Right lobe of liver (tissue), 6 donors: ENCODE measurements at regions not wholly inside any gene's neighbourhood (a gene's known extent, or its start where the extent isn't known, plus 50 kb on each side); places are given as distances from the start of the nearest gene placed in this dataset.

Experiments
- ATAC-seq, 4 donors: fragments of 200-7000 bp; cut with Tn5 transposase; one replicate each; pipeline ENCODE4 v1.9.1; 2020; ENCODE audit warnings: mild to moderate bottlenecking in 4 of 4, moderate library complexity in 4 of 4
- DNase-seq, 3 donors: peaks; one replicate each; pipeline ENCODE4 v3.0.0-alpha.2; 2020
- H3K27ac ChIP-seq, 3 donors: fragments of 200-600 bp; one replicate each; pipeline ENCODE4 v1.8.0; 2022
- H3K27me3 ChIP-seq, 2 donors: fragments of 200-600 bp; one replicate each; pipeline ENCODE4 v1.8.0; 2022
- H3K36me3 ChIP-seq, 4 donors: fragments of 200-600 bp; sonication (generic) in 1 of 4; one replicate each; pipeline versions ENCODE4 v1.5.1 to v1.8.0; 2017 to 2022; ENCODE audit warnings: control low read depth in 1 of 4
- H3K4me1 ChIP-seq, 4 donors: fragments of 200-600 bp; sonication (generic) in 1 of 4; one replicate each; pipeline versions ENCODE4 v1.5.1 to v1.8.0; 2017 to 2022; ENCODE audit warnings: control low read depth in 1 of 4
- H3K4me3 ChIP-seq, 3 donors: fragments of 200-600 bp; one replicate each; pipeline ENCODE4 v1.8.0; 2022
- H3K9me3 ChIP-seq, 4 donors: fragments of 200-600 bp; sonication (generic) in 1 of 4; one replicate each; pipeline versions ENCODE4 v1.5.1 to v1.8.0; 2017 to 2022; ENCODE audit warnings: control low read depth in 1 of 4
- POLR2A ChIP-seq: fragments of 450-650 bp; IDR thresholded peaks from one replicate; pipeline ENCODE4 v1.6.1; 2017; ENCODE audit warnings: antibody characterized with exemption, mild to moderate bottlenecking
- WGBS: methylation state at CpG from one replicate; pipeline ENCODE4 v1.1.6; 2018; ENCODE audit warnings: low coverage, low lambda C conversion rate; ENCODE audit not compliant: insufficient coverage; ENCODE audit errors: missing lambda C conversion rate; 5-methylcytosine and 5-hydroxymethylcytosine counted together
- intact Hi-C, 2 donors: fragments of 100-400 bp; cut with DNase I; formaldehyde crosslinking; loops; one replicate each; pipeline versions ENCODE4 v1.11.2 to v1.14.1; 2022
- TF ChIP-seq, protein P1 (sequence below), 4 donors: fragments of 200-600 bp in 3 of 4; fragments of 450-650 bp in 1 of 4; IDR thresholded peaks; one replicate each; pipeline versions ENCODE4 v1.5.1 to v1.8.0; 2016 to 2022; ENCODE audit warnings: antibody characterized with exemption in 4 of 4, mild to moderate bottlenecking in 2 of 4
- donor health status: DM: no; HTN: yes; CAD: no.
- donor health status: DM: no; HTN: no; CAD: no.
- donor health status: DM: no; HTN: no; CAD: no.
- donor health status: DM: no; HTN: yes; CAD: no.
- donor health status: DM: no; HTN: yes; CAD: no.

- no peaks in the 10 kb centered on the region for H3K27me3 ChIP-seq
- H3K4me3 ChIP-seq: no peak overlapping the region
- ATAC-seq (no peak), DNase-seq (no peak)
- H3K27ac ChIP-seq: no peak overlapping the region
- H3K4me1 ChIP-seq: no peaks in the 10 kb centered on the region
- 43% methylated on average over 4 of the region's 4 CpGs for whole genome bisulfite sequencing
- H3K36me3 ChIP-seq: no peaks in the 10 kb centered on the region
- intact Hi-C loops: no loop called here
- TF ChIP-seq, protein P1, sequence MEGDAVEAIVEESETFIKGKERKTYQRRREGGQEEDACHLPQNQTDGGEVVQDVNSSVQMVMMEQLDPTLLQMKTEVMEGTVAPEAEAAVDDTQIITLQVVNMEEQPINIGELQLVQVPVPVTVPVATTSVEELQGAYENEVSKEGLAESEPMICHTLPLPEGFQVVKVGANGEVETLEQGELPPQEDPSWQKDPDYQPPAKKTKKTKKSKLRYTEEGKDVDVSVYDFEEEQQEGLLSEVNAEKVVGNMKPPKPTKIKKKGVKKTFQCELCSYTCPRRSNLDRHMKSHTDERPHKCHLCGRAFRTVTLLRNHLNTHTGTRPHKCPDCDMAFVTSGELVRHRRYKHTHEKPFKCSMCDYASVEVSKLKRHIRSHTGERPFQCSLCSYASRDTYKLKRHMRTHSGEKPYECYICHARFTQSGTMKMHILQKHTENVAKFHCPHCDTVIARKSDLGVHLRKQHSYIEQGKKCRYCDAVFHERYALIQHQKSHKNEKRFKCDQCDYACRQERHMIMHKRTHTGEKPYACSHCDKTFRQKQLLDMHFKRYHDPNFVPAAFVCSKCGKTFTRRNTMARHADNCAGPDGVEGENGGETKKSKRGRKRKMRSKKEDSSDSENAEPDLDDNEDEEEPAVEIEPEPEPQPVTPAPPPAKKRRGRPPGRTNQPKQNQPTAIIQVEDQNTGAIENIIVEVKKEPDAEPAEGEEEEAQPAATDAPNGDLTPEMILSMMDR (IDR thresholded peaks at IDR 0.05): no peak
- no peak for TF ChIP-seq POLR2A
- no peaks in the 10 kb centered on the region for H3K9me3 ChIP-seq
Measured at GRCh38 chr11:104432526-104432925, 268.6 kb upstream of the PDGFD start.

GRCh38 chr11:104422324-104422944 lies 258.5 kb upstream of the PDGFD start:
- ATAC-seq (no peak), DNase-seq (peak in 1 of 3 donors; percentile 40)
- H3K27ac ChIP-seq: no peak overlapping the region
- TF ChIP-seq POLR2A: no peak
- TF ChIP-seq, protein P1 (IDR thresholded peaks at IDR 0.05): no peak
- no peaks in the 10 kb centered on the region for H3K4me1 ChIP-seq
- no peak overlapping the region for H3K4me3 ChIP-seq
- intact Hi-C loops: no loop called here
- no peaks in the 10 kb centered on the region for H3K36me3 ChIP-seq
- H3K9me3 ChIP-seq: no peaks in the 10 kb centered on the region
- WGBS: 35% methylated on average over 2 of the region's 23 CpGs
- H3K27me3 ChIP-seq: no peaks in the 10 kb centered on the region

- Histone ChIP-seq H3K36me3 (no peaks in the 10 kb centered on the region), H3K9me3 (no peaks in the 10 kb centered on the region), H3K4me1 (no peaks in the 10 kb centered on the region), H3K4me3 (no peak overlapping the region), H3K27me3 (no peaks in the 10 kb centered on the region), H3K27ac (no peak overlapping the region)
- TF ChIP-seq POLR2A: no peak
- TF ChIP-seq, protein P1 (IDR thresholded peaks at IDR 0.05): no peak
- intact Hi-C loops: no loop called here
- DNase-seq (no peak), ATAC-seq (no peak)
- WGBS: 18% methylated on average over 1 of the region's 2 CpGs
Measured at GRCh38 chr11:104410336-104410735, 246.4 kb upstream of the PDGFD start.

GRCh38 chr11:104408630-104409029 lies 244.7 kb upstream of the PDGFD start:
- no peak overlapping the region for H3K27ac ChIP-seq
- no peaks in the 10 kb centered on the region for H3K9me3 ChIP-seq
- TF ChIP-seq POLR2A: no peak
- TF ChIP-seq, protein P1 (IDR thresholded peaks at IDR 0.05): no peak
- H3K4me3 ChIP-seq: no peak overlapping the region
- ATAC-seq: no peak
- H3K36me3 ChIP-seq: no peaks in the 10 kb centered on the region
- WGBS: 17% methylated on average over 1 of the region's 1 CpG
- intact Hi-C loops: no loop called here
- DNase-seq: no peak
- no peaks in the 10 kb centered on the region for H3K27me3 ChIP-seq
- no peaks in the 10 kb centered on the region for H3K4me1 ChIP-seq

DNA sequence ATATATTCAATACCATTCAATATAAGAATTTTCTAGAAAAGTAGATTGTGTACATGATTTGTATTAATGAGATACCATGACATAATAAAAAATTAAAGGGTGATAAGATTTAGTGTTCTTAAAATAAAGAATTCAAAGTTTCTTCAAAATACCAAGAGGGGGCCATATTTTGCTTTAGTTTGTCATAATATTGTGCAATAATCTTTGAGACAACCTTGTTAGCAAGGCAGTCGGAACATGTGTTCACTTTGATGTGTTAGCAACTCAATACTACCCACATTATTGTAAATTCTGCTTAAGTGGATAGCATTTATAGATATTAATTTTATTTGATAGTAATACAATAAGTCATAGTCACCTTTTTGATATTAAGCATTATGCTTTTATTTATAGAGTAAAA lies 241.3 kb upstream of the PDGFD start:
- no peak for TF ChIP-seq POLR2A
- TF ChIP-seq, protein P1 (IDR thresholded peaks at IDR 0.05): no peak
- no peaks in the 10 kb centered on the region for H3K4me1 ChIP-seq
- no peak overlapping the region for H3K27ac ChIP-seq
- 40% methylated on average over 1 of the region's 1 CpG for WGBS
- H3K9me3 ChIP-seq: no peaks in the 10 kb centered on the region
- no peak overlapping the region for H3K4me3 ChIP-seq
- DNase-seq: no peak
- H3K36me3 ChIP-seq: no peaks in the 10 kb centered on the region
- no peaks in the 10 kb centered on the region for H3K27me3 ChIP-seq
- intact Hi-C loops: no loop called here
- no peak for ATAC-seq
